Lower leg skin (tissue), 3 donors: ENCODE measurements at regions not wholly inside any gene's neighbourhood (a gene's known extent, or its start where the extent isn't known, plus 50 kb on each side); places are given as distances from the start of the nearest gene placed in this dataset.

Experiments
- CTCF ChIP-seq, 3 donors: fragments of 450-650 bp; IDR thresholded peaks; one replicate each; pipeline ENCODE4 v1.5.1; 2016; ENCODE audit warnings: antibody characterized with exemption in 3 of 3, mild to moderate bottlenecking in 3 of 3, moderate library complexity in 2 of 3
- POLR2A ChIP-seq, 2 donors: fragments of 450-650 bp; IDR thresholded peaks; one replicate each; pipeline ENCODE4 v1.6.1; 2016 to 2017; ENCODE audit warnings: antibody characterized with exemption in 2 of 2, mild to moderate bottlenecking in 1 of 2, moderate library complexity in 1 of 2

- TF ChIP-seq CTCF (IDR thresholded peaks at IDR 0.05) (no peak), POLR2A (IDR thresholded peaks at IDR 0.05) (no peak)
Observed at GRCh38 chr9:96157675-96158074, 144.3 kb downstream of the HSD17B3 start.
